CD4-positive, alpha-beta T cell treated with Interferon alpha-2 for 1 hour (primary cell): ENCODE measurements at regions not wholly inside any gene's neighbourhood (a gene's known extent, or its start where the extent isn't known, plus 50 kb on each side); places are given as distances from the start of the nearest gene placed in this dataset.
"Not testable (repeated sequence)": the region's sequence is repeated elsewhere in the genome, so short reads cannot be mapped to it uniquely, and the experiment has no call there.

ENCODE experiments used
- DNase-seq, 2 donors: peaks; one replicate each; pipeline ENCODE4 v3.0.0-alpha.2; 2020 to 2022

DNA sequence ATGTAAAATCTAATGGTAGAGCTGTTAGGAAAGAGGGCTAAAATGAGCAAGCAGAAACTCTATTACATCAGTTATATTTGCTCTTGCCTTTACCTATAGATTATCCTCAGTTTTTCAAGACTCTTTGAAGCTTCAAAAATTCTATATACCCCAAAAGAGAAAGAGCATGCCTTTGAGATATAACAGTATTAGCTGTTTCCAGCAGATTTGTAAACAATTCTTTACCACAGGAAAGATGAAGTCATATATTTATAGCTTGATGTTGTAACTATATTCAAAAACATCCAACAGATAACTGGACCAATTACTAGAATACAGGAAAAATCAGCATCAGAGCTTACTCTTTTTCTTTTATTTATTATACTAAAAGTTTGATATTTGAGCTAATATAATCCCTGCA lies 416.2 kb upstream of the TPK1 start:
- DNase-seq: no peak

DNA sequence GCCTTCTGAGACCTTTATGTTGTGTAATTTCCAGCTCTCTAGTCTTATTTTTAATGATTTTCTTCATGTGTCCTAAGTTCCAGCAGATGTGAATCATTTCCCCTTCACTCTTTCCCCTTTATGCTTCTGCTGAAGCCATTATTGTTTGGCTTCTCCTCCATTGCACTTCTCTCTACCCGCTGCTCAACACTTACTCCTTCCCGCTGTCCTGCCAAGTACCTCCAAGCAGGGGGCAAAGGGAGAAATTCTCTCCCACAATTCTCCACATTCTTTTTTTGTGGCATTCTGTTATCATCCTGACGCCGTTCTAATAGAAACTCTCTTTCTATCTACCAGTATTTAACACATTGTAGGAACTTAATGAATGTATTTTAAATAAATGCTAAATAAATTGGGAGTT lies 388.9 kb upstream of the TPK1 start:
- DNase-seq: no peak

DNA sequence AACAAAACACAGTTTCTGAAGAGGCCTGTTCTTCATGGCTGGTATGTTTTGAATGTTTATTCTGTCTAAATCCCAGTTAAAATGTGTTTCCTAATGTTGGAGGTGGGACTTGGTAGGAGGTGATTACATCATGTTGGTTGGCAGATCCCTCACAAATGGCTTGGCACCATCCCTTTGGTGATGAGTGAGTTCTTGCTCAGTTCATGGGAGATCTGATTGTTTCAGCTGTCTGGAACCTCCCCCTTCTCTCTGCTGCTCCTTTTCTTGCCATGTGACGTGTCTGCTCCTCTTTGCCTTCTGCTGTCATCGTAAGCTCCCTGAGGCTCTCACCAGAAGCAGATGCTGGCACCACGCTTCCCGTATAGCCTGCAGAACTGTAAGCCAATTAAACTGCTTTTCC lies 383.6 kb upstream of the TPK1 start:
- DNase-seq: no peak

DNA sequence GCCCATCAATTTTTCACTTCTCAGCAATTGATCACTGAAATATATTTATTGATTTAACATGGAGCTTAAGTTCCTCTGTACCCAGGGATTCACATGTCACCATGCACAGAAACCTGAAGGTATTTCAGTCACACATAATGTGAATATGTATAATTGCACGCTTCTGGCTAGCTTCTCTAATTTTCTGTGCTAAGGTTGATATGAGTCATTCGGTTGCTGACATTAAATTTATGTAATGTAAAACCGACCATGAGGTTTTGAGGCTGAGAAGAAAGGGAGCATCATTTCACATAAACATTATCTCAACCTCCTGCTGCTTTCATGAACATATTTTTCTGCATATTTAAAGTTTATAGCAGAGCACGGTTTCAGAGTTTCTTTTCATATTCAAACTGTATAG lies 381.0 kb upstream of the TPK1 start:
- DNase-seq: no peak

DNA sequence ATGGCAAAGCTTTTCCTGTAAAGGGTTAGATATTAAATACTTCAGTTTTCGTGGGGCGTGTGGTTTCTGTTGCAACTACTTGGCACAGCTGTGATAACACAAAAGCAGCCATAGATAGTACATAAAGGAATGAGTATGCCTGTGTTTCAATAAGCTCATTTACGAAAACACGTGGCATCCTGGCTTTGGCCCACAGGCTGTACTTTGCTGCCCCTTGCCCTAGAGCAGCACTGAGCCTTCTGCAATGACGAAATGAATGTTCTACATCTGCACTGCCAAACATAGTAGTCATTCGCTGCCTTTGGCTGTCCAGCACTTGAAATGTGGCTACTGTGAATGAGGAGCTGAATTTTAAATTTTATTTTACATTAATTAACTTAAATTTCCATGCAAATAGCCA lies 376.2 kb upstream of the TPK1 start:
- no peak for DNase-seq

DNA sequence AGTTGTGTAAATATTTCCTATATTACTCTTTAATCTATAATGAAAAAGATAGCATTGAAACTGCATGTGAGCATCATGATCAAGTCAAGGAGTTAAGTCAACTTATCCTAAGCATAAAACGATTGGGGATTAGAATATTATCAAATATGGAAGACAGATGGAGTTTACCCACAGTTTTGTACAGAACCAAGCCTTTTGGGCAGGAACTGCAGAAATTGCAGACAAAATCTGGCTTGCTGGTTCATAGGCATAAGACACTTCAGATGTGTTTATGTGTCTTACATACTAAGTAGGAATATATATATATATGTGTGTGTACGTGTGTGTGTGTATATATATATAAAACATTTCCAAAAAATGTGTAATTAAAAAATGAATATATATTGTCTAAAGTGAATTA lies 375.4 kb upstream of the TPK1 start:
- no peak for DNase-seq

DNA sequence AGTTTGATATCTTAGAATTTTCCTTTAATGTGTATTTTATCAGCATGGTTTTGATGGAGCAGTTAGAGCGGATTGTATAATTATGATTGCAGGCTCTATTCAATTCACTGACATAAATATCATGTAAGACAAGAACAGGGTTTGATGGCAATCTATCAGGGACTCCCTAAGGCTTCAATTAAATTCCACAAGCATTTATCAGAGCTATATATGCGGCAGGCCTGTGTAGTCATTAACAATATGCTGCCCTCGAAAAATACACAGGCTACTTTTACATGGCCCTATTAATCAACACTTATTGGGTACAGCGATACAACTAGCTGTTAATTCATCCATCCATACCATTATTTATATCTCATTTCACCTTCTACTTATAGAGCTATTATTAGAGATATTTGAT lies 358.1 kb upstream of the TPK1 start:
- DNase-seq: no peak

DNA sequence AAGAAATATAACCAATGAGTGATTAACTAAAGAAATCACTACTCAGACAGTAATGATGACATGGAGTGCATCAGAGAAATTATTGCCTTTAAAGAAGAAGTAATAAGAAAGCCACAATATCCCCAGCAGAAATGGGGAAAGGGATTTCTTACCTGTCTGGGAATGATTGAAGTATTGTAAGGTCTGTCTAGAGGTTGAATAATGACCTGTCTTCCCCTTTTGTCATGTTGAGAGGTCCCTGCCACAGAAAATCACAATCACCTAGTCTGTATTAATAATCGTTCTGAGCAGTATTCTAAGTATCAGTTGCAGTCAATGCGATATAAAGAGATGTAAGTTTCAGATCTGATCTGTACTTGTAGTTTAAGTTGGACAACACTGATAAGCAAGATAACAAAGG lies 349.1 kb upstream of the TPK1 start:
- DNase-seq: no peak

DNA sequence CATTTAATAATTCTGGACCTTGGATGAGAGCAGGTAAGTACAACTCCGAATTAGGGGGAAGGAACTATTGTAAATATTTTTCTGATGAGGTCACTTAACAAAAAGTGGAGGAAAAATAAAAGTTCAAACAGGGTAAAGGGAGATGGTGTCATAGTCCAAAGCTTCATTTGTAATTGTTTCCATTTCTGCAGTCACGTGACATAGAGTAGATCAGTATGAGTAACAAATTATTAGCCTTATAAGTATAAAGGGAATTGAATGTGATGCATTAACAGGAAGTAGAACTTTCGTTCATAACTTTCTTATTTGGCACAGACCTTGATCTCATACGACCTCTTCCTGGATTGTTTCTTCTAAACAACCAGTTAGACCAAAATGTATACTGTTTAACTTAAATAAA lies 347.2 kb upstream of the TPK1 start:
- DNase-seq: no peak

DNA sequence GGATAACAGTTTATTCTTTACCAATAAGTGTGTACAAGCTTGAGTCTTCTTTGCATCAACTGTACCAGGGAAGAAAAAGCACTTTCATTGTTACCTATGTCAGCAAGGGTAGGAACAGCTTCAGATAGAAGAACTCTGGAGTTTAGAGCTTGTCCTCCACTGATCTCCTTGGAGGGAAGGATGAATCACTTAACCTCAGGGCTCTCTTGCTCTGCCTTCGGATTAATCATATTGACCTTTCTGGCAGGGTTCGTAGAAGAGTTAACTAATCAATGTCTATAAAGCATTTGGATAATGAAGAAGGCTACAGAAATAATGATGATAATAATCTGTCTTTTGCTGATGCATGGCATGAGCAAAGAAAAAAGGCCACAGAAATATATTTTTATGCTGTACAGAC lies 339.5 kb upstream of the TPK1 start:
- DNase-seq: no peak

DNA sequence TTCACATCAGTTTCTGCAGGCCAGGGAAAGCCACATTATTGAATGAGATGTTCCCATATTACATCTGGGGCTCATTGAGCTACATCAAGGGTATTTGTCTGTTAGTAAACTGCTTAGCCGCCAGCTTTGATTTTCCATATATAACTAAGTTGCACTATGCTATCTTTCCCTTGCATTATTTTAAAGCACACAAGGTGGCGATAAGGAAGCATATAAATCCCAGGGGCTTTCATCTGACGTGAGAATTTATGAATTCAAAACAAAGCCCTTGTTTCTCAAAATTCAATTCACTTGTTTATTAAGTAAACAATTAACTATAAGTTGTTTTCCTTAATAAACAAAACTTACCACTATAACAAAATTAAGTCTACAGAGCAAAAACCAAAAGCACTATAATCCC lies 334.1 kb upstream of the TPK1 start:
- no peak for DNase-seq

DNA sequence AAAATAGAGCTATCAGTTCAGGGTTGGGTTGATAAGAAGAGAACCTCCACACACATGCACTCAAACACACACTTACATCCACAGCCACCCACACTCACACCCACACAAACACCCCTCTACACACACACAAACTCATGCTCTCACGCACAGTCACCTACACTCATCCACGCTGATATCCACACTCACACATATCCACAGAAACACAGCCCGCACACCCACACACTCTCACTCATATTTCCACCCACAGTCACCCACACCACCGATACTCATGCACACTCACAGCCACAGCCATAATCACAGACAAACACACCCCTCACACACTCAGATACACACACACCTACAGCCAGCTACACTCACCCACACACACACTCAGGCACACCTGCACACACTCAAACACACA lies 333.0 kb upstream of the TPK1 start:
- DNase-seq: no peak

DNA sequence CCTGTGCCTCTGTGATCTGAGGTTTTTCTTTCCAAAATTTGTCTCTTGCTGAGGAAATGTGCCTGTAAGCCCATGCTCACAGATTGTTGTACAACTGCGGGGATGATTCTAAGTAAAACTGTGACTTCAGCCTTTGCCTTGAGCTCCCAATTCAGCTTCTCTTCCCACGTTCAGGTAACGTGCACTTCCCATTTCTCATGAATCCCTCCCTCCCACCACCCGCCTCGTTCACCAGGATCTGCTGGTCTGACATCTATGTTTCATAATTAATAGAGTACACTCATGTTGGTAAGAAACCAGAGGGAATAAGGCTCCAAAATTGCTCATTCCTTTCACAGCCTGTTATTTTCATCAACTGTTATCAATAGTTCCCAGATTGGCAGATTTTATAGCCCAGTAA lies 332.6 kb upstream of the TPK1 start:
- DNase-seq: no peak

DNA sequence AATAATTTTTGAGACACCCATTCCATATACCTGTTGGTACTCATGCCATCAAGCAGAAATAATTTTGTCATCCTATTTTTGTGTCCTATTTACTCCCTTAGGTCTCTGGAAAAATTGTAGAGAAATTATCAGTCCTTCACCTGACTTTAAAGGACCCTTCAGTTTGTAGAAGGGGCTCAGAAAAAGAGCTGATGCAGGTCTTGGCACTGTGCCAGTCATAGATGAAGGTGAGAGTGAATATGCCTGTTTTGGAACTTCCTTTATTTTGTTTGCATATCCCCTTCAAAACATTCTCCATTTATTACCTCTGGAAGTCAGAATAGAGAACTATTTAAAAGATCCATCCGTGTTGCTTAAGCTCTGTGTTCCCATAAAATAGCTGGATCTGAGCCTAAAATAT lies 321.0 kb upstream of the TPK1 start:
- DNase-seq: no peak

DNA sequence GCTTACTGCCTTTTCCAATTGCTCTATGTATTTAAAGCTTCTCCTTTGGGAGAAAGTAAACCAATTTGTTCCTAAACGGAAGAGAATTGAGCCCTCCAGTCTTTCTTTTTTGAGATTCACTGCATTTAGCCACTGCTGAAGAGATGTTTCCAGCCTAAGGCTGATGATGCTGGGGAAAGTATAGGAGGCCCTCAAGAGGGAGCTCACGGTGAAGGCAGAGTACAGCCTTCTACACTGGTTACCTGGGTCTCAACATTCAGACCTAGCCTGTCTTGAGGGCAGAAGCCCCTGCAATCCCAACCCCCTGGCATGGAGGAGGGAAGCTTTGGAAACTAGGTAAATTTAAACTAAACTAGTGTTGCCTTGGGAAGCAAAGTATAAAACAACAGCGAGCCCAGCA lies 316.7 kb upstream of the TPK1 start:
- no peak for DNase-seq

DNA sequence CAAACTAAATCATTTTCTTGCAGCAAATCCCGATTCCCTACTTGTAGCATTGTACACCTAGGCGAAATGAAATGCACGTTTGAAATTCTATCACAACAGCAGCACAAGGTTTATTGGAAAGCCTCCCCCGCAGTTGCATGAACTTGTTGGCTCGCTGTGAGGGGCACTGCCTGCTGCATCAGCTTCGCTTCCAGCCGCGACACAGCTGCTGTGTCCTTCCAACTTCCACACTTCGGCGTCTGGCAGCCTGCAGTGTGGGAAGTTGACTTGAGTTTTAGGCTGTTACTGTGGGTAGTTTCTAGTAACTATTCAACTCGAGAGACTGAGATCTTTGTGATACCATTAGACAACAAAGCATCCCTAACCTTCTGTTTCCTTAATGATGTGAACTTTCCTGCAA lies 315.8 kb upstream of the TPK1 start:
- DNase-seq: no peak

DNA sequence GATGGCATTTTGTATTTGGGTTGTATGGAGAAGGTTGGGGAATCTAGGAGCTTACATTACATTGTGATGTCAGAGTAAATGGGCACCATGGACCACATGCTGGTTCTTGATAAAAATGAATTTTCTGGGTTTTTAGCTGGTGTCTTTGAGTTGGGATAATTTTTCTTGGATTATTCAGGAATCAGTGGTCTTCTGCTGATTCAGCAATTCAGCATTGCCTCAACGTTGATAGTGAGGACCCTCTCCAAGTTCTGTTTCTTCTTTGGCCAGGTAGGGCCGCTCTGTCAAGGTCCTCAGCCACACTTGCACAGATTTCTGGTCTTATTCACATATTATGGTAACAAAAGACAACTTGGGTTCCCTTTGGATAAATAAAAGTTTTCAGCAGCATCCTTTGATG lies 312.0 kb upstream of the TPK1 start:
- no peak for DNase-seq

DNA sequence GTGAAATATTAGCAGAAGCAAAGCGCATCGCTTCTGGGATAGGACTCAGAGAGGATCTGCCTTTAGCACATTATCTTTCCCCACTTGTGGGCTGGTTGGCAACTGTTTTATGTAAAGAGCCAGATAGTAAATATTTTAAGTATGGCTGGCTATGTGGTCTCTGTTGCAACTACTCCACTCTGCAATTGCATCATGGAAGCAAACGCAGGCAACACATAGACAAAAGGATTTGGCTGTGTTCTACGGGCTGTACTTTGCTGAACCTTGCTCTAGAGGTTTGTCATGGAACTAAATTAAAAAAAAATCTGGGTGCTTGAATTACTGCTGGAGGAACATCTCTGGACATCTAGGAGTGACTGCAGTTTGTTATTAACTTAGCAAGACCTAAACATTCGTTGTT lies 307.8 kb upstream of the TPK1 start:
- DNase-seq: no peak

DNA sequence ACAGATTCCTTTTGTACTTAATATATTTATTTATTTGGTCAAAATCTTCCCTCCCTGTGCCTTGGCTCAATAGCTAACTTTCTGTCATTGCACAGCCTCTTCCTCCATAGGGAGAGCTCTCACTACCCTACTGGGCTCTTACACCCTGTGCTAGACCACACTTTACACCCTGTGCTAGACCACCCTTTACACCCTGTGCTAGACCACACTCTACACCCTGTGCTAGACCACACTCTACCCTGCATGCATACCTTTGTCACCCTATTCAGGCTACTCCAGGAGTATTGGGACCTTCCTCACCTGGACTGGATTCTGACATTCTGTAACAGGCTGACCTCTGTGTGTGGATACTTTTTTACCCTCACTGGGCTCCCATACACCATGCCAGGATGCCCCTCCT lies 298.5 kb upstream of the TPK1 start:
- no peak for DNase-seq

DNA sequence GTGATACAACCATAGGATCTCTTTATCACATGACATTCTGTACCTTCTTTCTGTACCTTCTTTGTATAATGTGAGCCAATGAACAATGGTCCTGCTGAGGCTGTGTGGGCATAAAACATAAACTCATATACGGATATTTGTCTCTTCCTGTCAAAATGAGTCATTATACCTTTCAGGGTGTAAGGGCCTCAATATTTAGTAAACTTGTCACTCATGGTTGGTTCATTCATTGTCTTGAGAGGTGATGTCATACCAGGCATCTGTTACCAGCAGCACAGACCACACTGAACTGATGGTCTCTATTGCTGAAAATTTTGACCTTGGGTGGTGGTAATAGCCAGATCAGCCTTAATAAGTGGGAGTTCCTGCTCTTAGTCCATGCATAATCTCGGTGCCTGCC lies 287.6 kb upstream of the TPK1 start:
- DNase-seq: no peak

DNA sequence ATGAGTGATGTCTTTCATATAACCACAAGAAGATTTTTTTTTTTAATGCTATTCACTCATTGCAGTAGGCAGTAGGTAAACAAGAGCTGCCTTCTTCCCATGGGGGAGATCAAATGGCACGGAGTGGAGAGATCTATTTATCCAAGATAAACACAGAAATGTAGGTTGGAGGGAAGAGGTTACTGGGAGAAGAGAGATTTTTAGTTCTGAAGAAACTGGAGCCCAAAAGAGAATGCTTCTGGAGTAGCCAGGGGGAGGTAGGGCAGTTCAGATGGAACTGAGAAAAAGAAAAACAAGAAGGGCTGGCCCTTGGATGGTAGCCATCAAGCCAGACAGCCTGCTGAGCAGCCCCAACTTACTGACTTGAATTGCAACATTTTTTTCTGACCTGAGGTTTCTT lies 270.1 kb upstream of the TPK1 start:
- no peak for DNase-seq

DNA sequence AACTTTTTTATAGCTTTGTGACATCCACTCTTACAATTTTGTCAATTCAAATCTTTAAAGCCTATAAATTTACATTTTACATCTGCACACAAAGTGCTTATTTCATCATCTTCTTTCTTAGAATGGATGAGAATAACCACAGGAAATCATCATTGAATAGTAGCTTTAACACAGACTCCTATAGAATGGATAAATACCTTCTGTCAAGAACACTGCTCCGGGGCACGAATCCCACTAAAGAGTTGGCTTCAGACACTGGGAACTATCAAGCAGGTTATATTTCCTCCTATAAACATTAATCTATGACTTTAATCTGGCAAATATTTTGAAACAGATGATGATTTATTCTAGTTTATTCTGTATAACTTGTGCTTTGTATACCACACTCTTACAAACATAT lies 269.7 kb upstream of the TPK1 start:
- no peak for DNase-seq

DNA sequence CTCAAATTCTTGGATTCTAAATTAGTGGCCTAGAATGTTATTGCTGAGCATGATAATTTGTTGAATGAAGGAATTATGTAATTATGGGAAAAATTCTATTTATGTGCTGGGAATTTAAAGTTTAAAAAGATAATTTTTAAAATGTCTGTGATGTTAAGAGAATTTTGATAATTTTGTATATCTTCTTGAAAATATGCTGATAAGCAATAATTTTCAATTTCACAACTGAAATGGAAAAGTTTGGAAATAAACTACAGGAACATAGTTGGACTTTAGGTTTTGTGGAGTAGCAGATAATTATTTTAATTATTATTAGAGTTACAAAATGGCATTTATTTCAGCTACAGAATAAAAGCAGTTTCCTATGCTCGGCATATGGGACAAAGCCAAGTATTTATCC lies 268.5 kb upstream of the TPK1 start:
- no peak for DNase-seq

DNA sequence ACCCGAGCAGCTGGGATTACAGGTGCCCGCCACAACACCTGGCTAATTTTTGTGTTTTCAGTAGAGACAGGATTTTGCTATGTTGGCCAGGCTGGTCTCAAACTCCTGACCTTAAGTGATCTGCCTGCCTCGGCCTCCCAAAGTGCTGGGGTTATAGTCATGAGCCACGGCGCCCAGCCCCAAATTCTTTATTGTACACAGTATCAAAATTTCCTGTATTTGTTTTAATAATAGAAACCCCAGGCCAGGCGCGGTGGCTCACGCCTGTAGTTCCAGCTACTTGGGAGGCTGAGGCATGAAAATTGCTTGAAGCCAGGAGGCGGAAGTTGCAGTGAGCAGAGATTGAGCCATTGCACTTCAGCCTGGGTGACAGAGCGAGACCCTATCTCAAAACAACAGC lies 266.3 kb upstream of the TPK1 start:
- DNase-seq: not testable (repeated sequence)

DNA sequence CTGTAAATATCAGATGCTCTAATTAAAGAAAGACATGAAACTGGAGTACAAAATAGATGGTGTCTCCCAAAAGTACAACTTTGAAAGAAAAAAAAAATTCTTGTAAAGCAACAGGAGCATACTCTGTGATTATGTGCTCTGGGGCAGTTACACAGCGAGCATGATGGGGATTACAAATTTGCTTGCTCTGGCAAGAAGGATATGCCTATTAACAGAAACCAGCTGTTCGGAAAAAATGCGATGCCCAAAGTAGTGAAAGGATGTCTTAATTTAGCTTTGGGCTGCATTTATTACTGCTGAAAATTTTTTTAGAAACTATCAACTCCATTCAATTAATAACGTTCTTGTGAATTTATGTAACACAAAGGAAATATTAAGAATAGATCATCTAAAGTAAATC lies 256.9 kb upstream of the TPK1 start:
- no peak for DNase-seq

DNA sequence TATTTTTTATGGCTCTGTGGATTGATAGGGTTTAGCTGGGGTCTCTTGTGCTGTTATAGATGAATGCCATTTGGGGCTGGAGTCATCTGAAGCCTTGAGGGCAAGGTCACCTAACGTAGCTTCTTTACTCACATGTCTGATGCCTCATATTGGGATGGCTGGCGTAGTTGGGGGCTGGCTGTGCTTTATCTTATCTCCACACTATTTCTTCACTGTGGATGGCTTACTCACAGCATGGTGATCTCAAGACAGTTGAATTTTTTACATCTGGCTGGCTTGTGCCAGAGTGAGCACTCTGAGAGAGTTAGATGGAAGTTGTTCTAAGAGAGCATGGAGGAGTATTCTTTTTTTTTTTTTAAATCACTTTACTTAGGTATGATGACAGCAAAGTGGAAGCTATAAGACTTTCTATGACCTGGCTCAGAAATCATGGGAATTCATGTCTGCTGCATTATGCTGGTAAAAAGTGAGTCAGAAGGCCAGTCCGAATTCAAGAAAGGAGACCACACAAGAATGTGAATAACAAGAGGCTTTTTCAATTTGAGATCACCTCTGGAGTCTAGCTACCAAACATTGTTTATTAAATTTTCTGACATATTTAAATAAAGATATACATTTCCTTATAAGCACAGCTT lies 252.4 kb upstream of the TPK1 start:
- DNase-seq: no peak
